Pancreas (tissue), 10 donors: ENCODE measurements at regions not wholly inside any gene's neighbourhood (a gene's known extent, or its start where the extent isn't known, plus 50 kb on each side); places are given as distances from the start of the nearest gene placed in this dataset.
A peak's percentile ranks its signal among the peaks of the same experiment; 100 is the strongest.

Source experiments
- ATAC-seq, 4 donors: fragments of 200-7000 bp; cut with Tn5 transposase; one replicate each; pipeline versions ENCODE4 v1.8.0 to v1.9.1; 2020; ENCODE audit warnings: mild to moderate bottlenecking in 4 of 4, moderate library complexity in 4 of 4
- DNase-seq, 6 donors: peaks; one replicate each; pipeline ENCODE4 v3.0.0-alpha.2; 2020
- FAIRE-seq: peaks from 2 replicates; lab custom pipeline; 2012; peaks lifted over from hg19 to GRCh38; lab: Jason Lieb, UNC
- H3K27ac ChIP-seq, 4 donors: fragments of 200-600 bp; sonication (generic); 1 replicate in 3 of 4; 2 replicates in 1 of 4; pipeline versions ENCODE4 v1.5.0 to v1.8.0; 2020
- H3K27me3 ChIP-seq, 4 donors: fragments of 200-600 bp; one replicate each; pipeline ENCODE4 v1.8.0; 2021
- H3K36me3 ChIP-seq, 3 donors: fragments of 200-600 bp; sonication (generic) in 1 of 3; one replicate each; pipeline versions ENCODE4 v1.5.0 to v1.8.0; 2020 to 2021
- H3K4me1 ChIP-seq, 3 donors: fragments of 200-600 bp; one replicate each; pipeline ENCODE4 v1.8.0; 2021
- H3K4me3 ChIP-seq, 4 donors: fragments of 200-600 bp; sonication (generic) in 2 of 4; one replicate each; pipeline versions ENCODE4 v1.5.0 to v1.8.0; 2020 to 2021
- H3K9me3 ChIP-seq, 4 donors: fragments of 200-600 bp; one replicate each; pipeline ENCODE4 v1.8.0; 2021
- CTCF ChIP-seq, 4 donors: fragments of 200-600 bp; sonication (generic) in 3 of 4; IDR thresholded peaks; one replicate each; pipeline versions ENCODE4 v1.5.0 to v1.8.0; 2021; ENCODE audit warnings: antibody characterized with exemption in 4 of 4
- WGBS, 2 donors: extraction: QIAGEN DNeasy Blood & Tissue Kit; methylation state at CpG; one replicate each; pipeline ENCODE4 v1.1.7; 2013; 5-methylcytosine and 5-hydroxymethylcytosine counted together
- intact Hi-C, 3 donors: fragments of 100-400 bp; cut with DNase I; formaldehyde crosslinking; loops; one replicate each; pipeline versions ENCODE4 v1.11.1 to v1.14.2; 2022
- donor health status: healthy with polysubstance abuse.
- donor health status: DM: no; HTN: no; CAD: no; lungs with moderate emphysema.
- donor health status: DM: no; HTN: no; CAD: no.
- donor health status: control.
- donor health status: control.
- donor health status: Bipolar disorder and iron deficiency.
- donor health status: DM: yes; HTN: yes; CAD: no.
- donor health status: DM: no; HTN: no; CAD: no.
- donor health status: DM: no; HTN: no; CAD: no.
- donor health status: DM: yes; HTN: yes; CAD: no.

- ATAC-seq = no peak
Observed at GRCh38 chr1:168865850-168866620, 137.0 kb upstream of the DPT start.

GRCh38 chr1:168867941-168868634 lies 139.1 kb upstream of the DPT start:
- no peaks in the 10 kb centered on the region for H3K27me3 ChIP-seq
- WGBS, 2 donors = 27 to 28% methylated on average over 4 of the region's 4 CpGs
- DNase-seq (peak in 3 of 6 donors; percentile 74 to 81 (median 77)), FAIRE-seq (peak; percentile 32), ATAC-seq (peak; percentile 91 to 98 (median 96))
- H3K36me3 ChIP-seq = no peaks in the 10 kb centered on the region
- peak overlapping the region; percentile 46 to 83 (median 72) for H3K27ac ChIP-seq
- peaks cover 11 to 18% (median 14%) of the 10 kb centered on the region in 3 donors for H3K4me1 ChIP-seq
- no peak for TF ChIP-seq CTCF (IDR thresholded peaks at IDR 0.05)
- intact Hi-C loops = no loop called here
- no peaks in the 10 kb centered on the region for H3K9me3 ChIP-seq
- no peak overlapping the region for H3K4me3 ChIP-seq

More at GRCh38 chr1:168865850-168866620, 137.0 kb upstream of the DPT start:
- Histone ChIP-seq H3K36me3 (no peaks in the 10 kb centered on the region), H3K4me1 (peaks cover 11 to 19% (median 18%) of the 10 kb centered on the region in 3 donors), H3K9me3 (no peaks in the 10 kb centered on the region), H3K27me3 (no peaks in the 10 kb centered on the region), H3K4me3 (no peak overlapping the region), H3K27ac (no peak overlapping the region)
- TF ChIP-seq CTCF (IDR thresholded peaks at IDR 0.05) = no peak
- DNase-seq (no peak), FAIRE-seq (no peak)
- intact Hi-C loops = no loop called here
- 90 to 93% methylated on average over 4 of the region's 4 CpGs for WGBS, 2 donors

GRCh38 chr1:168871531-168871930 lies 142.5 kb upstream of the DPT start:
- peaks cover 11 to 18% (median 14%) of the 10 kb centered on the region in 3 donors for H3K4me1 ChIP-seq
- H3K27ac ChIP-seq = no peak overlapping the region
- no peak for FAIRE-seq
- no peak for TF ChIP-seq CTCF (IDR thresholded peaks at IDR 0.05)
- intact Hi-C loops = no loop called here
- H3K9me3 ChIP-seq = no peaks in the 10 kb centered on the region
- no peak for ATAC-seq
- no peaks in the 10 kb centered on the region for H3K27me3 ChIP-seq
- H3K36me3 ChIP-seq = no peaks in the 10 kb centered on the region
- 84 to 90% methylated on average over 1 of the region's 1 CpG for WGBS, 2 donors
- H3K4me3 ChIP-seq = no peak overlapping the region
- no peak for DNase-seq

- Histone ChIP-seq H3K4me1 (no peaks in the 10 kb centered on the region), H3K9me3 (no peaks in the 10 kb centered on the region), H3K4me3 (no peak overlapping the region), H3K27ac (no peak overlapping the region), H3K36me3 (no peaks in the 10 kb centered on the region), H3K27me3 (no peaks in the 10 kb centered on the region)
- no peak for ATAC-seq
- TF ChIP-seq CTCF (IDR thresholded peaks at IDR 0.05) = no peak
- FAIRE-seq = no peak
- 69 to 79% methylated on average over 1 of the region's 1 CpG for WGBS, 2 donors
- intact Hi-C loops = no loop called here
- DNase-seq = no peak
Observed at GRCh38 chr1:168875831-168876230, 146.8 kb upstream of the DPT start.
